A549 (cell line): ENCODE measurements at regions not wholly inside any gene's neighbourhood (a gene's known extent, or its start where the extent isn't known, plus 50 kb on each side); places are given as distances from the start of the nearest gene placed in this dataset.

Source experiments
- ATAC-seq, 2 experiments: fragments of 200-7000 bp in 1 of 2; fragments of >200 bp in 1 of 2; cut with Nextera tagmentation in 1 of 2; cut with Tn5 transposase in 1 of 2; 3 replicates each; pipeline versions ENCODE4 v1.8.0 to v1.9.1; 2018 to 2020; ENCODE audit warnings: mild to moderate bottlenecking in 1 of 2, moderate library complexity in 1 of 2
- CTCF ChIA-PET: fragments of 300-600 bp; sonication (Branson Sonifier 250); formaldehyde crosslinking; extraction: SDS; loops from one replicate; lab custom pipeline; 2021; ENCODE audit warnings: antibody characterized with exemption, inconsistent platforms; lab: Yijun Ruan, JAX
- POLR2A ChIA-PET: fragments of 350-600 bp; formaldehyde crosslinking; extraction: SDS; loops from one replicate; lab custom pipeline; 2021; ENCODE audit warnings: antibody characterized with exemption, inconsistent platforms; lab: Yijun Ruan, JAX
- DNase-seq, 2 experiments: peaks; one replicate each; pipeline versions ENCODE4 v3.0.0 to v3.0.0-alpha.2; 2011 to 2016; ENCODE audit warnings: low read depth in 1 of 2, low spot score in 1 of 2
- FAIRE-seq: peaks from 2 replicates; lab custom pipeline; 2011; peaks lifted over from hg19 to GRCh38; lab: Jason Lieb, UNC
- H3K27ac ChIP-seq, 2 experiments: fragments of >200 bp; sonication (Bioruptor Twin); formaldehyde crosslinking; 3 replicates each; pipeline ENCODE4 v1.5.1; 2016 to 2017
- H3K4me1 ChIP-seq: fragments of >200 bp; sonication (Bioruptor Twin); formaldehyde crosslinking; 3 replicates; pipeline ENCODE4 v1.6.1; 2016
- H3K4me2 ChIP-seq: fragments of >200 bp; sonication (Bioruptor Twin); formaldehyde crosslinking; 3 replicates; pipeline ENCODE4 v1.6.1; 2016
- H3K4me3 ChIP-seq: fragments of >200 bp; sonication (Bioruptor Twin); formaldehyde crosslinking; 3 replicates; pipeline ENCODE4 v1.5.1; 2016
- H3K9me3 ChIP-seq: fragments of >200 bp; sonication (Bioruptor Twin); formaldehyde crosslinking; 3 replicates; pipeline ENCODE4 v1.6.1; 2016
- CBX2 ChIP-seq: fragments of 200-600 bp; sonication (generic); IDR thresholded peaks from 2 replicates; pipeline ENCODE4 v1.6.1; 2016; ENCODE audit warnings: low read depth, mild to moderate bottlenecking, borderline replicate concordance
- CBX8 ChIP-seq: fragments of 200-600 bp; sonication (generic); IDR thresholded peaks from 2 replicates; pipeline ENCODE4 v1.6.1; 2016
- CEBPB ChIP-seq, 2 experiments: fragments of >200 bp in 1 of 2; sonication (Bioruptor Twin) in 1 of 2; formaldehyde crosslinking in 1 of 2; IDR thresholded peaks; 2 replicates each; pipeline ENCODE4 v1.6.1; 2012 to 2016
- CTCF ChIP-seq: fragments of >200 bp; sonication (Bioruptor Twin); formaldehyde crosslinking; IDR thresholded peaks from 3 replicates; pipeline ENCODE4 v1.5.1; 2016
- E2F6 ChIP-seq: IDR thresholded peaks from 2 replicates; pipeline ENCODE4 v1.6.1; 2012; ENCODE audit warnings: low read depth, borderline replicate concordance
- EHF ChIP-seq: fragments of 250-450 bp; sonication (Bioruptor Pico); IDR thresholded peaks from 2 replicates; pipeline ENCODE4 v1.5.0; 2020; ENCODE audit warnings: mild to moderate bottlenecking
- EHMT2 ChIP-seq: fragments of 200-600 bp; sonication (generic); IDR thresholded peaks from 2 replicates; pipeline ENCODE4 v1.6.1; 2016; ENCODE audit warnings: antibody characterized with exemption, low read depth, mild to moderate bottlenecking, moderate library complexity
- EP300 ChIP-seq, 2 experiments: fragments of >200 bp; sonication (Bioruptor Twin); formaldehyde crosslinking; IDR thresholded peaks; 2 replicates in 1 of 2; 3 replicates in 1 of 2; pipeline ENCODE4 v1.6.1; 2016 to 2017
- FOSB ChIP-seq: fragments of 250-450 bp; sonication (Bioruptor Pico); IDR thresholded peaks from 2 replicates; pipeline ENCODE4 v1.5.0; 2020; ENCODE audit warnings: mild to moderate bottlenecking, moderate library complexity
- HDAC2 ChIP-seq: fragments of 200-600 bp; sonication (generic); IDR thresholded peaks from 2 replicates; pipeline ENCODE4 v1.6.1; 2016
- HES2 ChIP-seq: fragments of >200 bp; sonication (Bioruptor Twin); formaldehyde crosslinking; IDR thresholded peaks from 2 replicates; pipeline ENCODE4 v1.6.1; 2016
- HMGXB4 ChIP-seq: fragments of 250-450 bp; sonication (Bioruptor Pico); IDR thresholded peaks from 2 replicates; pipeline ENCODE4 v1.5.0; 2021; ENCODE audit warnings: mild to moderate bottlenecking, moderate library complexity, borderline replicate concordance
- JUNB ChIP-seq: fragments of >200 bp; sonication (Bioruptor Twin); formaldehyde crosslinking; IDR thresholded peaks from 2 replicates; pipeline ENCODE4 v1.6.1; 2016
- KDM1A ChIP-seq: fragments of 200-600 bp; sonication (generic); IDR thresholded peaks from 2 replicates; pipeline ENCODE4 v1.6.1; 2016; ENCODE audit warnings: low read depth, mild to moderate bottlenecking
- MAFK ChIP-seq: fragments of 450-650 bp; IDR thresholded peaks from 2 replicates; pipeline ENCODE4 v1.6.1; 2014; ENCODE audit not compliant: partially characterized antibody
- MAX ChIP-seq: IDR thresholded peaks from 2 replicates; pipeline ENCODE4 v1.6.1; 2012
- MAZ ChIP-seq: fragments of 150-350 bp; IDR thresholded peaks from 2 replicates; pipeline ENCODE4 v1.6.1; 2014; ENCODE audit warnings: antibody characterized with exemption, low read depth, low read length, borderline replicate concordance
- MYC ChIP-seq: IDR thresholded peaks from 2 replicates; pipeline ENCODE4 v1.6.1; 2012; ENCODE audit warnings: mild to moderate bottlenecking, inconsistent platforms, low read length, improper control_type of control experiment, borderline replicate concordance
- NPAS2 ChIP-seq: fragments of 250-450 bp; sonication (Bioruptor Pico); IDR thresholded peaks from 2 replicates; pipeline ENCODE4 v1.8.0; 2022; ENCODE audit warnings: mild to moderate bottlenecking, moderate library complexity, borderline replicate concordance
- PBX3 ChIP-seq: IDR thresholded peaks from 2 replicates; pipeline ENCODE4 v1.6.1; 2012
- RARB ChIP-seq: fragments of 250-450 bp; sonication (Bioruptor Pico); IDR thresholded peaks from 2 replicates; pipeline ENCODE4 v1.8.0; 2021; ENCODE audit warnings: mild to moderate bottlenecking, moderate library complexity
- RCOR1 ChIP-seq: fragments of 150-350 bp; IDR thresholded peaks from 2 replicates; pipeline ENCODE4 v1.6.1; 2014; ENCODE audit warnings: antibody characterized with exemption, low read length, low read depth
- RFX5 ChIP-seq: fragments of 450-650 bp; IDR thresholded peaks from 2 replicates; pipeline ENCODE4 v1.7.1; 2014; ENCODE audit warnings: antibody characterized with exemption, mild to moderate bottlenecking, moderate library complexity
- SMC3 ChIP-seq: fragments of >200 bp; sonication (Bioruptor Twin); formaldehyde crosslinking; IDR thresholded peaks from 3 replicates; pipeline ENCODE4 v1.6.1; 2018; ENCODE audit warnings: inconsistent platforms
- TFCP2L1 ChIP-seq: fragments of 250-450 bp; sonication (Bioruptor Pico); IDR thresholded peaks from 2 replicates; pipeline ENCODE4 v1.5.0; 2021; ENCODE audit warnings: mild to moderate bottlenecking
- ZNF302 ChIP-seq: fragments of 250-450 bp; sonication (Bioruptor Pico); IDR thresholded peaks from 2 replicates; pipeline ENCODE4 v1.9.0; 2021; ENCODE audit warnings: inconsistent platforms, mild to moderate bottlenecking, moderate library complexity
- ZSCAN20 ChIP-seq: fragments of 250-450 bp; sonication (Bioruptor Pico); IDR thresholded peaks from 2 replicates; pipeline ENCODE4 v1.8.0; 2022; ENCODE audit warnings: mild to moderate bottlenecking, moderate library complexity
- WGBS: methylation state at CpG from one replicate; pipeline ENCODE4 v1.1.6; 2017; ENCODE audit errors: missing lambda C conversion rate; 5-methylcytosine and 5-hydroxymethylcytosine counted together

GRCh38 chr3:26515351-26515750 is 107.2 kb upstream of the LRRC3B start (continued):
- no peak for TF ChIP-seq HMGXB4 (CRISPR knock-in tag)
- no peak for TF ChIP-seq CBX2
- TF ChIP-seq EP300 (IDR thresholded peaks at IDR 0.05): no peak

GRCh38 chr3:26521261-26521660 is 101.3 kb upstream of the LRRC3B start:
- no peak for FAIRE-seq
- Histone ChIP-seq H3K4me1 (no peaks in the 10 kb centered on the region), H3K9me3 (no peaks in the 10 kb centered on the region; the same call in 2 of the 3 replicates), H3K27ac (no peak overlapping the region), H3K4me2 (no peak overlapping the region), H3K4me3 (no peak overlapping the region)
- ChIA-PET POLR2A (no interaction called here), CTCF (no interaction called here)
- no peak for TF ChIP-seq RCOR1
- no peak for TF ChIP-seq PBX3
- no peak for TF ChIP-seq CTCF
- no peak for TF ChIP-seq ZNF302 (CRISPR knock-in tag)
- TF ChIP-seq RARB (CRISPR knock-in tag): no peak
- no peak for TF ChIP-seq MAFK
- no peak for TF ChIP-seq EHMT2
- TF ChIP-seq EHF (CRISPR knock-in tag): no peak
- no peak for TF ChIP-seq JUNB
- no peak for TF ChIP-seq SMC3
- no peak for TF ChIP-seq TFCP2L1 (CRISPR knock-in tag)
- no peak for TF ChIP-seq KDM1A
- DNase-seq: no peak
- 3% methylated on average over 1 of the region's 1 CpG for WGBS
- ATAC-seq: no peak

GRCh38 chr3:26522919-26523318 is 99.7 kb upstream of the LRRC3B start:
- no peak for DNase-seq
- no peak for ATAC-seq
- WGBS: 6% methylated on average over 1 of the region's 1 CpG
- H3K27ac ChIP-seq: no peak overlapping the region
- H3K4me3 ChIP-seq: no peak overlapping the region
- CTCF ChIA-PET: no interaction called here
- POLR2A ChIA-PET: no interaction called here
- H3K4me1 ChIP-seq: no peaks in the 10 kb centered on the region
- no peak overlapping the region for H3K4me2 ChIP-seq
- TF ChIP-seq RARB (CRISPR knock-in tag) (no peak), NPAS2 (CRISPR knock-in tag) (no peak), HES2 (no peak), MAX (no peak), CBX8 (no peak), MAZ (no peak), RFX5 (no peak), ZNF302 (CRISPR knock-in tag) (no peak), E2F6 (no peak), MYC (no peak), EHMT2 (no peak), FOSB (CRISPR knock-in tag) (no peak), HDAC2 (no peak), KDM1A (no peak), CEBPB (IDR thresholded peaks at IDR 0.05) (no peak), TFCP2L1 (CRISPR knock-in tag) (no peak), ZSCAN20 (CRISPR knock-in tag) (no peak)
- no peaks in the 10 kb centered on the region; the same call in 2 of the 3 replicates for H3K9me3 ChIP-seq
- FAIRE-seq: no peak
